ENCODE measurements at regions not wholly inside any gene's neighbourhood (a gene's known extent, or its start where the extent isn't known, plus 50 kb on each side); places are given as distances from the start of the nearest gene placed in this dataset.

GRCh38 chr10:113243311-113243710 lies 293.3 kb downstream of the TCF7L2 start:
- H3K79me2 ChIP-seq (ENCODE audit: control insufficient read depth, insufficient read depth, low read length), result no peaks in the 10 kb centered on the region
- TF ChIP-seq DDX20 (tag; IDR thresholded peaks at IDR 0.05; ENCODE audit: low read depth), result no peak
- TF ChIP-seq ZFP1 (CRISPR knock-in tag; IDR thresholded peaks at IDR 0.05), result no peak
- no peak for TF ChIP-seq FOXK2 (conservative IDR thresholded peaks at IDR 0.05 in 1 of 2, IDR thresholded peaks at IDR 0.05 in 1 of 2; ENCODE audit: low read depth in 2 of 2)
- no peak for TF ChIP-seq ZNF395 (CRISPR knock-in tag; IDR thresholded peaks at IDR 0.05)
- TF ChIP-seq RHOXF2B (CRISPR knock-in tag; conservative IDR thresholded peaks at IDR 0.05), result no peak
- TF ChIP-seq CTCF (IDR thresholded peaks at IDR 0.05 in 2 of 3, conservative IDR thresholded peaks at IDR 0.05 in 1 of 3; ENCODE audit: insufficient read depth in 2 of 3, low read depth in 1 of 3, low read length in 3 of 3), result no peak
- no peak for TF ChIP-seq LARP7 (IDR thresholded peaks at IDR 0.05)
- TF ChIP-seq HCFC1 (IDR thresholded peaks at IDR 0.05; ENCODE audit: low read depth, low read length), result no peak
- TF ChIP-seq KLF13 (tag; IDR thresholded peaks at IDR 0.05; ENCODE audit: borderline replicate concordance, low read depth), result no peak
- no peak for TF ChIP-seq ELK1 (CRISPR knock-in tag; IDR thresholded peaks at IDR 0.05)
- WGBS (ENCODE audit: insufficient coverage, low coverage, missing lambda C conversion rate), result 0% methylated on average over 2 of the region's 2 CpGs
- no peak overlapping the region for H3K27ac ChIP-seq (ENCODE audit: extremely low read depth, low read depth, low read length)
- H3K9me1 ChIP-seq (ENCODE audit: control insufficient read depth, insufficient read depth, low read length), result no peaks in the 10 kb centered on the region
- no peak overlapping the region for H3K4me2 ChIP-seq (ENCODE audit: insufficient read depth, low read length)
- no peak overlapping the region for H3K9ac ChIP-seq (ENCODE audit: insufficient read depth in 1 of 2, low read depth in 2 of 2, low read length in 2 of 2)
- DNase-seq (ENCODE audit: extremely low read depth in 1 of 4, low spot score in 3 of 4) (no peak), FAIRE-seq (no peak), ATAC-seq (no peak)
- intact Hi-C loops (cut with micrococcal nuclease), result no loop called here
- no peaks in the 10 kb centered on the region for H3K36me3 ChIP-seq (ENCODE audit: control insufficient read depth, insufficient read depth, low read length)
- H3K9me3 ChIP-seq (replicated peaks; ENCODE audit: control insufficient read depth, insufficient read depth, low read depth, low read length), result no peaks in the 10 kb centered on the region
- no TSS peak for BruUV-seq (replicated peaks)
- H3K4me1 ChIP-seq (replicated peaks in 1 of 2; ENCODE audit: control insufficient read depth in 2 of 2, insufficient read depth in 2 of 2, low read length in 2 of 2), result no peaks in the 10 kb centered on the region
- no peaks in the 10 kb centered on the region for H4K20me1 ChIP-seq (replicated peaks; ENCODE audit: control insufficient read depth, insufficient read depth, low read length)
- no peak overlapping the region for H3K4me3 ChIP-seq
- in situ Hi-C loops (cut with MboI), result no loop called here
- peaks cover 0 to 15% of the 10 kb centered on the region in 2 experiments; a peak in 2 of 5 replicates for H3K27me3 ChIP-seq (ENCODE audit: control insufficient read depth in 2 of 2, insufficient read depth in 2 of 2, low read length in 2 of 2)
- POLR2A ChIA-PET, result no interaction called here
- no peak overlapping the region for H2AFZ ChIP-seq (ENCODE audit: low read depth, low read length)
- CTCF ChIA-PET (ENCODE audit: low intra/inter-chr PET ratio), result no interaction called here

Measured in K562 (cell line).